Caco-2 (cell line): ENCODE measurements at regions not wholly inside any gene's neighbourhood (a gene's known extent, or its start where the extent isn't known, plus 50 kb on each side); places are given as distances from the start of the nearest gene placed in this dataset.
"Not testable (repeated sequence)": the region's sequence is repeated elsewhere in the genome, so short reads cannot be mapped to it uniquely, and the experiment has no call there.

Experiments used
- BruUV-seq: library from RNA; stranded (reverse); fragments of 400-500 nt; replicated peaks from 2 replicates; lab custom pipeline; 2021; lab: Mats Ljungman, UMichigan
- CTCF ChIA-PET: fragments of 300-600 bp; sonication (Branson Sonifier 250); formaldehyde crosslinking; loops from one replicate; lab custom pipeline; 2022; ENCODE audit warnings: antibody characterized with exemption; lab: Charles Lee
- POLR2A ChIA-PET: fragments of 300-600 bp; sonication (Branson Sonifier 250); formaldehyde crosslinking; loops from one replicate; lab custom pipeline; 2022; ENCODE audit warnings: antibody characterized with exemption; lab: Charles Lee
- DNase-seq, 2 experiments: peaks; one replicate each; pipeline versions ENCODE4 v3.0.0 to v3.0.0-alpha.2; 2020 to 2022
- H3K27me3 ChIP-seq: replicated peaks from 2 replicates; pipeline ENCODE4 v1.6.0; 2011; ENCODE audit warnings: low read length; ENCODE audit not compliant: control insufficient read depth, insufficient read depth
- H3K36me3 ChIP-seq: 2 replicates; pipeline ENCODE4 v1.5.1; 2011; ENCODE audit warnings: low read length; ENCODE audit not compliant: control insufficient read depth, insufficient read depth
- H3K4me1 ChIP-seq: fragments of 250-450 bp; sonication (Bioruptor Pico); 2 replicates; pipeline ENCODE4 v1.5.1; 2020; ENCODE audit warnings: mild to moderate bottlenecking
- H3K4me3 ChIP-seq: 2 replicates; pipeline ENCODE4 v1.5.1; 2011; ENCODE audit warnings: low read depth, mild to moderate bottlenecking, control low read depth, low read length
- H3K9me3 ChIP-seq: fragments of 250-450 bp; sonication (Bioruptor Pico); 2 replicates; pipeline ENCODE4 v1.5.1; 2020; ENCODE audit warnings: mild to moderate bottlenecking, moderate library complexity
- H3K27ac Mint-ChIP-seq: one replicate; pipeline ENCODE4 v1.8.0; 2022; ENCODE audit warnings: mixed read lengths; ENCODE audit not compliant: unreplicated experiment
- H3K27me3 Mint-ChIP-seq: one replicate; pipeline ENCODE4 v1.8.0; 2022; ENCODE audit warnings: mixed read lengths; ENCODE audit not compliant: insufficient read depth, unreplicated experiment
- H3K36me3 Mint-ChIP-seq: one replicate; pipeline ENCODE4 v1.8.0; 2022; ENCODE audit warnings: mild to moderate bottlenecking, mixed read lengths; ENCODE audit not compliant: insufficient read depth, unreplicated experiment
- H3K4me1 Mint-ChIP-seq: one replicate; pipeline ENCODE4 v1.8.0; 2022; ENCODE audit warnings: low read depth, mixed read lengths; ENCODE audit not compliant: unreplicated experiment
- H3K4me3 Mint-ChIP-seq: one replicate; pipeline ENCODE4 v1.8.0; 2022; ENCODE audit warnings: mild to moderate bottlenecking, moderate library complexity, mixed read lengths; ENCODE audit not compliant: unreplicated experiment
- H3K9me3 Mint-ChIP-seq: one replicate; pipeline ENCODE4 v1.8.0; 2022; ENCODE audit warnings: mixed read lengths; ENCODE audit not compliant: unreplicated experiment
- CTCF ChIP-seq, 2 experiments: fragments of 200-600 bp in 1 of 2; IDR thresholded peaks; 1 replicate in 1 of 2; 2 replicates in 1 of 2; pipeline versions ENCODE4 v1.5.1 to v1.8.0; 2011 to 2022; ENCODE audit warnings: antibody characterized with exemption in 1 of 2, control low read depth in 1 of 2, inconsistent platforms in 1 of 2, low read depth in 1 of 2, low read length in 1 of 2, mild to moderate bottlenecking in 1 of 2, moderate library complexity in 1 of 2; ENCODE audit not compliant: insufficient read depth in 1 of 2, severe bottlenecking in 1 of 2, unreplicated experiment in 1 of 2
- intact Hi-C: fragments of 100-400 bp; cut with micrococcal nuclease; formaldehyde crosslinking; loops from one replicate; pipeline ENCODE4 v1.10.0; 2022; ENCODE audit not compliant: unreplicated experiment

- no peaks in the 10 kb centered on the region for H3K36me3 ChIP-seq
- POLR2A ChIA-PET: interaction anchor here (1.1 kb wide), 1 partner anchor 103 kb away, joined by 5 read pairs; no protein-coding TSS in a partner anchor
These were observed 71.7 kb upstream of the EED start for GRCh38 chr11:86172894-86173293.

GRCh38 chr11:86171627-86172026 lies 72.9 kb upstream of the EED start:
- peaks cover 13% of the 10 kb centered on the region for H3K4me1 Mint-ChIP-seq
- H3K27ac Mint-ChIP-seq: no peak overlapping the region
- no TSS peak for BruUV-seq
- Histone ChIP-seq H3K36me3 (no peaks in the 10 kb centered on the region), H3K9me3 (no peaks in the 10 kb centered on the region), H3K4me3 (no peak overlapping the region), H3K4me1 (peaks cover 33% of the 10 kb centered on the region), H3K27me3 (no peaks in the 10 kb centered on the region)
- no peak for DNase-seq
- intact Hi-C loops: no loop called here
- ChIA-PET POLR2A (no interaction called here), CTCF (no interaction called here)
- H3K4me3 Mint-ChIP-seq: no peak overlapping the region
- no peaks in the 10 kb centered on the region for H3K9me3 Mint-ChIP-seq
- H3K36me3 Mint-ChIP-seq: no peaks in the 10 kb centered on the region
- no peaks in the 10 kb centered on the region for H3K27me3 Mint-ChIP-seq
- TF ChIP-seq CTCF (IDR thresholded peaks at IDR 0.05; ENCODE audit: insufficient read depth in 1 of 2, low read depth in 1 of 2, low read length in 1 of 2, severe bottlenecking in 1 of 2, unreplicated experiment in 1 of 2): no peak

More at GRCh38 chr11:86172894-86173293, 71.7 kb upstream of the EED start:
- H3K9me3 ChIP-seq: no peaks in the 10 kb centered on the region
- no peak overlapping the region for H3K27ac Mint-ChIP-seq
- no peak overlapping the region for H3K4me3 Mint-ChIP-seq
- H3K27me3 ChIP-seq: no peaks in the 10 kb centered on the region
- H3K4me1 Mint-ChIP-seq: peaks cover 13% of the 10 kb centered on the region
- no peak for TF ChIP-seq CTCF (IDR thresholded peaks at IDR 0.05; ENCODE audit: insufficient read depth in 1 of 2, low read depth in 1 of 2, low read length in 1 of 2, severe bottlenecking in 1 of 2, unreplicated experiment in 1 of 2)
- H3K27me3 Mint-ChIP-seq: no peaks in the 10 kb centered on the region
- no peaks in the 10 kb centered on the region for H3K36me3 Mint-ChIP-seq
- CTCF ChIA-PET: interaction anchor here (1.0 kb wide), 1 partner anchor 21 kb away, joined by 3 read pairs; no protein-coding TSS in a partner anchor
- H3K9me3 Mint-ChIP-seq: no peaks in the 10 kb centered on the region
- peaks cover 33% of the 10 kb centered on the region for H3K4me1 ChIP-seq
- no TSS peak for BruUV-seq
- no peak for DNase-seq
- intact Hi-C loops: no loop called here
- no peak overlapping the region for H3K4me3 ChIP-seq

GRCh38 chr11:86167499-86168164 lies 76.9 kb upstream of the EED start:
- H3K4me3 Mint-ChIP-seq: no peak overlapping the region
- TF ChIP-seq CTCF (IDR thresholded peaks at IDR 0.05; ENCODE audit: insufficient read depth in 1 of 2, low read depth in 1 of 2, low read length in 1 of 2, severe bottlenecking in 1 of 2, unreplicated experiment in 1 of 2): no peak
- Histone ChIP-seq H3K4me1 (peaks cover 21% of the 10 kb centered on the region), H3K9me3 (no peaks in the 10 kb centered on the region), H3K4me3 (no peak overlapping the region), H3K27me3 (no peaks in the 10 kb centered on the region), H3K36me3 (no peaks in the 10 kb centered on the region)
- no peaks in the 10 kb centered on the region for H3K27me3 Mint-ChIP-seq
- no peak overlapping the region for H3K27ac Mint-ChIP-seq
- BruUV-seq: no TSS peak
- intact Hi-C loops: no loop called here
- CTCF ChIA-PET: no interaction called here
- POLR2A ChIA-PET: no interaction called here
- H3K36me3 Mint-ChIP-seq: no peaks in the 10 kb centered on the region
- DNase-seq: no peak
- H3K9me3 Mint-ChIP-seq: no peaks in the 10 kb centered on the region
- peaks cover 19% of the 10 kb centered on the region for H3K4me1 Mint-ChIP-seq

GRCh38 chr11:86166287-86166686 lies 78.3 kb upstream of the EED start:
- CTCF ChIA-PET, H3K27ac Mint-ChIP-seq, H3K4me3 ChIP-seq, intact Hi-C loops, H3K27me3 Mint-ChIP-seq, H3K9me3 Mint-ChIP-seq, H3K9me3 ChIP-seq, H3K4me3 Mint-ChIP-seq, H3K36me3 ChIP-seq, BruUV-seq, H3K27me3 ChIP-seq, DNase-seq, H3K36me3 Mint-ChIP-seq, POLR2A ChIA-PET: not testable (repeated sequence)
- H3K4me1 Mint-ChIP-seq: peaks cover 31% of the 10 kb centered on the region
- peaks cover 27% of the 10 kb centered on the region for H3K4me1 ChIP-seq
